NOMO-1 (cell line): ENCODE measurements at regions not wholly inside any gene's neighbourhood (a gene's known extent, or its start where the extent isn't known, plus 50 kb on each side); places are given as distances from the start of the nearest gene placed in this dataset.

Experiments used
- DNase-seq, 2 experiments: peaks; one replicate each; lab custom pipeline; 2025; ENCODE audit not compliant: unreplicated experiment in 2 of 2; lab: John Stamatoyannopoulos, UW

DNA sequence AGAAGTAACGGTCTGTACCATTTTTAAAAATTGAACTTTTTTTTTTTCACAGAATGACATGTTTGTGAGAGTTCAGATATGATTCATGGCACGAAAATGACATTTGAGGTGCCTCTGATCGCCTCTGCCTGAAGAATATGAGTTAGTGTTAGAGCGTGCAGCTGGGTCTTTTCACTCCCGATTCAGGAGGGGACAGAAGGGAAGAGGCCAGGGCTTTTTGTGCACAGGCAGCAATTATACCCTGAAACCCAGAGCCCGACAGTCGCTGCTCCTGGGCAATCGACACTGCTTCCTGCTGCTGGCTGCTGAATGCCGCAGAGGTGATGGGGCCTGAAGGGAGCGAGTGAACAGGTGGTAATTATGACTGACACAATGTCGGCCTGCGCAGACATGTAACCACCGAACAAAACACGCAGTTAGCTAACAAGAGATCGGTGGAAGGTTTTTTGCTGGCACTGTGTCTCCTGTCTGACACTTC is 652.0 kb upstream of the NOX3 start:
- no peak for DNase-seq

DNA sequence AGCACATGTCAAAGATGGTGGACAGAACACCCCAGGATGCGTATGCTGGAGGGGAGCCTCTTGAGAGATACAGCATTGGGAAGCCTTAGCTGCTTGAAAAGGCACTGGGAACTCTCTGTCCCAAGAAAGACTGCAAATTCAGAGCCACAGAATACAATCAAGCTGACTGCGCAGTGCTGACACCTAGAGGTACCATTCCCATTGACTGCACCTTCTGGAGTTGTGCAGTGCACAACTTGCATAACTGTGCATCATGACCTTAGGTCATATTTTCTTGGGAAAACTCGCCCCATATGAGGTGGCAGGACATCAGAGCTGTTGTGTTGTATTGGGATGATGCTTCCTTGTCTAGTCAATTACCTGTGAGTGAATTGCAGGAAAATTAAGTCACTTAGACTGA is 646.5 kb upstream of the NOX3 start:
- DNase-seq: no peak

DNA sequence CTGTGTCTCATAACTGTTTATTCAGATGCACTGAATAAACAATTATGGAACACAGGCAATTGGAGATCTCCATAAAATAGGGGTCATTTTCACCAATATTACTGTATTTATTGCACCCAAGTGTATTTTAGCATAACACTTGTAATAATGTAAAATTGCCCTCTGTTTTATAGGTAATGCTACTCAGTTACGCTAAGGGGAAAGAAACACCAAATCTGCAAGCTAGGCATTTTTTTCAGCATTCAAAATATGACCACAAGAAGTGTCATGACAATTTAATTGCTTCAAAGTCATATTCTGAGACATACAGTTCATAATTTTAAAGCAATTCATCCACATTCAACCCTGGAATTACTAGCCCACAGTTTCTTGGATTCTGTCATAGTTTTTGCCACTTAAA is 643.2 kb upstream of the NOX3 start:
- no peak for DNase-seq

DNA sequence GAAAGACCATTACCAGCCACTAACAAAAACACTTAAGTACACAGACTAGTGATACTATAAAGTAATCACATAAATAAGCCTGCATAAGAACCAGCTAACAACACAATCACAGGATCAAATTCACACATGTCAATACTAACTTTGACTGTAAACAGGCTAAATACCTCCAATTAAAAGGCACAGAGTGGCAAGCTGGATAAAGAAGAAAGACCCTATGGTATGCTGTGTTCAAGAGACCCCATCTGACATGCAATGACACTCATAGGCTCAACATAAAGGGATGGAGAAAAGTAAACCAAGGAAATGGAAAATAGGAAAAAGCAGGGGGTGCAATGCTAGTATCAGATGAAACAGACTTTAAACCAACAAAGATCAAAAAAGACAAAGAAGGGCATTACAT is 631.8 kb upstream of the NOX3 start:
- no peak for DNase-seq

DNA sequence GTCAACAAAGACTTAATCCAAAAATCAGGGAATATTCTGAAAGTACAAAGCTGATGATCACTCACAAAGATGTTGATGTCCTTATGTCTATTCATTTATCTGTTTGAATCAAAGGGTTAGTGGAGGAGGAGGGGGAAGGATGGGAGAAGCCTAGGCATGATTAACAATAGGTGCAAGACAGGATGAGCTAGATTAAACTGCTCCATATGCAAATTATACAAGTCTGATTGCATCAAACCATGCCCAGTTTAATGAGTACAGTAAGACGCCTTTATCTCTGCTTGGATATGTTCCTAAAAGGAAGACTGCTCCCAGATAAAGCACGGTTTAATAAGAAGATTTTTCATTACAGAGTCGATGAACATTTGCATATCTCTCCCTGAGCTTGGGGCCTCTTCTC is 626.4 kb upstream of the NOX3 start:
- DNase-seq: no peak

DNA sequence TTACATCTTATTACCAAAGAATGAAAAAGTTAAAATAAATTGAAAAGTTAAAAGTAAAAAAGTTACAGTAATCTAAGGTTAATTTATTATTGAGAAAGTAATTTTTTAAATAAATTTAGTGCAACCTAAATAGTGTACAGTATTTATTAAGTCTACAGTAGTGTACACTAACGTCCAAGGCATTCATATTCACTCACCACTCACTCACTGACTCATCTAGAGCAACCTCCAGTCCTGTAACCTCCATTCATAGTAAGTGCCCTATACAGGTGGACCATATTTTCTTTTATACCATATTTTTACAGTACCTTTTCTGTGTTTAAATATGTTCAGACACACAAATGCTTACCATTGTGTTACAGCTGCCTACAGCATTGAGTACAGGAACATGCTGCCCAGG is 624.7 kb upstream of the NOX3 start:
- DNase-seq: no peak

DNA sequence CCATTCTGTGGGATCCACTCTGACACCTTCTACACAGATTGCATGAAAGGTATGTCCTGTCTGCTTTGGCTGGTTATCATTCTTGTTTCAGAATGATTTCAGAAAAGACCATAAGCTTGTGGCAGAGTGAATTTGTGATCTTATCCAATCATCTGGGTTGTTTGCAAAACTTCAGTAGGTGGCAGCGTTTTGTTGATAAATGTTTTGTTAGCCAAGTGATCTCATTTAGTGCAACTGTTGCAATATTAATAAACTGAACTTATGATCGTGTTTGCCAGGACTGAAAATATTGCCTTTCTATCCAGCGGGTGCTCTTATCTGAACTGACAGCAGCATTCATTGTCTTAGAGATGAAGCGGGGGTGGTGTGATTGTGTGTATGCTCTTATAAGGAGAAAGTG is 613.2 kb upstream of the NOX3 start:
- DNase-seq: no peak

DNA sequence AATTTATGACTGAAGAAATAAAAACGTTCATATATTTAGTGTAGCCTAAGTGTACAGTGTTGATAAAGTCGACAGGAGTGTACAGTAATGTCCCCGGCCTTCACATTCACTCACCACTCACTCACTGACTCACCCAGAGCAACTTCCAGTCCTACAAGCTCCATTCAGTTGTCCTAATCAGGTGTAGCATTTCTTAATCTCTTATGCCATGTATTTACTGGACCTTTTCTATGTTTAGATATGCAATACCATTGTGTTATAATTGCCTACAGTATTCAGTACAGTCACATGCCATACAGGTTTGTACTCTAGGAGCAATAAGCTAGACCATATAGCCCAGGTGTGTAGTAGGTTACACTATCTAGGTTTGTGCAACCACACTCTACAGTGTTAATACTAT is 610.2 kb upstream of the NOX3 start:
- no peak for DNase-seq

DNA sequence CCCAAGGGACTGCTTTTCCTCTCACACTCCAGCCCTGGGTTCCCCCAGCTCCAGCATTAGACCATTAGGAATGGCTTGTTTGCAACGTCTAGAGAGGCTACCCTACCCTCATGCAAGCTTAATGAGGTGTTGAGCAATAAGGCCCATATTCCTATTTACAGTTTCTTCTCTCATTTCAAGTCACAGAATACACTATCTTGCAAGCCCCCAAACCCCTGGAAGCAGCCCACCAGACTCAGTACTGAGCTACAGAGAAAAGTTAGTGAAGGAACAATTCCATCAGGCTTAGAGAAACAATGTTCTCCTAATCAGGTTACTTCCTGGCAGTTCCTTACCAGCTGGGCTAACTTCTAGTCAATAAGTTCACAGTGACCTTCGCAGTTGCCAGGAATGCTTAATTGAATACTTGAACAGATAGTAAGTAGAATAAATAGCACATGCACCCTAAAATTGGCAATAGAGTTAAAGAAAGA is 606.5 kb upstream of the NOX3 start:
- no peak for DNase-seq

DNA sequence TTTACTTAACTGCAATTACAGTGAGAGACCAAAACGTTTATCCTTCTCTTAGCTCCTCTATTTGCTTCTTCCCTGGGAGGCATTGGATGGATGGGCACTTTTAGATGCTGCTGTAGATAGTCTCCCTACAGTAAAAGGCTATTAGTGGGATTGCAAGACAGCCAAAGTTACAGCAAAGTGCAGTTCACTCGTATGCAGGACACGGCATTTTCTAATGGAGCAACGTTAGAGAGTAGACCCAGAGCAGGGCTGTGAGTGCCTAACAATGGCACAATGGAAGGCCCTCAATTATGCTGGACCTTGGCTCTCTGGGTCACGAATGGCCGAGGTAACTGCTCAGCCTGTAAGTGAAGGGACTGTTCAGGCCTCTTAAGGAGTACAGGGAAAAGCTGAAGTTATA is 605.8 kb upstream of the NOX3 start:
- no peak for DNase-seq

DNA sequence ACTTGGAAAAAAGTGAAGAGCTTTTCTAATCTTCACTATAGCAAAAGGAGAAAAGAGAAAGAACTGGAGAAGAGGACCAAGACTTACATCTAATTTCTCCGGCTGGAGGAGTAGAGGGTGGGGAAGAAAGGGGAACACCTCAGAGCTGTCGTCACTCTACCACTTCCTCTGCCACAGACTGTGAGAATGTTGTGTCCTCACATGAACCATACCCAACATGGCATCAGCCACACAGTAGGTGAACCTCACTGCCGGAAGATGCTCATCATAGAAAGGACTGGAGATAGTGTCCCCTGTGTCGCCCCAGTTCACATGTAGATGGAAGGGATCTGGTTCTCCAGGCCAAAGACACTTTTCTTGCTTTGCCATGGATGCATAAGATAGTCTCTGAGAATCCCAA is 604.4 kb upstream of the NOX3 start:
- DNase-seq: no peak

DNA sequence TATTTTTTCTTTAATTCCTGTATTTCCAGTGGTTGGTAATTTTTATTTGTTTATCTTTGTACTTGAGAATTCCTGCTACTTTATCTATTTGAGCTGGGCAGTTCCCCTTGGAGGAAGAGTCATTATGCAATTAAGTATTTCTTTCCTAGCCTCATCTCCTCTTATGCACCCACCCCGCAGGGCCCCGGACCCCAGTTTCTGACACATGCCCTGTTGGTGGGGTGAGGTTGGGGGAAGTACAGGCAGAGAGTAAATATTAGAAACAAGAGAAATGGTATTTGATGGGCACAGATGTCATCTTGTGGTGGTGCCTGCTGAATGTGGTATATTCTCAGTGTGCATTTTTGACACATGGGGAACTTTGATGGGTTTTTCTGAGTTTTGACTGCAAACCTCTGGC is 602.7 kb upstream of the NOX3 start:
- no peak for DNase-seq

DNA sequence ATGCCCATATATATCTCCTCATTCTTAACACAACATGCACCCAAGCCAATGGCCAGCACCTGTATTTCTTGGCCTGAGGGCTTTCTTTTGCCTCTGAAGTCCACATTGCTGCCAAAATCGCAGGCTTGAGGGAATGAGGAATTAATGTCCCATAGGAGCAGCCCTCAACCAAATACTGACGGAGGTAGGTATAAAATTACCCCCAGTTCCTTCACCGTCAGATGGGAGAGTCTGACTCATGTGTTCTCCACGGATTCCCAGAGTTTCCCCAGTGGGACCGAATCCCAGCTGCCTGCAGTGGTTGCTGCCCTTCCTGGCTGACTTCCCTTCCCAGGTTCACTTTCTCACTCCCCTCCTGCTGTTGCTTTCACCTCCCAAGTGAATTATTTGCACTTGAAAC is 602.2 kb upstream of the NOX3 start:
- no peak for DNase-seq

DNA sequence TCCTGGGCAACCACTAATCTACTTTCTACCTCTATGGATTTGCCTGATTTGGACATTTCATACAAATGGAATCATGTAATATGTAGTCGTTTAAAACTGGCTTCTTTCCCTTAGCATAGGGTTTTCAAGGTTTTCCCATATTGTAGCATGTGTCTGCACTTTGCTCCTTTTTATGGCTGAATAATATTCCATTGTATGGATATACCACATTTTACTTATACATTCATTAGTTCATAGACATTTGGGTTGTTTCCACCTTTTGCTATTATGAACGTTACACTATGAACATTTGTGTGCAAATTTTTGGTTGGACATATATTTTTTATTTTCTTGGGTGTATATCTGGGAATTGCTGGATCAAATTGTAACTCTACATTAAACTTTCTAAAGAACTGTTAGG is 600.4 kb upstream of the NOX3 start:
- DNase-seq: no peak

DNA sequence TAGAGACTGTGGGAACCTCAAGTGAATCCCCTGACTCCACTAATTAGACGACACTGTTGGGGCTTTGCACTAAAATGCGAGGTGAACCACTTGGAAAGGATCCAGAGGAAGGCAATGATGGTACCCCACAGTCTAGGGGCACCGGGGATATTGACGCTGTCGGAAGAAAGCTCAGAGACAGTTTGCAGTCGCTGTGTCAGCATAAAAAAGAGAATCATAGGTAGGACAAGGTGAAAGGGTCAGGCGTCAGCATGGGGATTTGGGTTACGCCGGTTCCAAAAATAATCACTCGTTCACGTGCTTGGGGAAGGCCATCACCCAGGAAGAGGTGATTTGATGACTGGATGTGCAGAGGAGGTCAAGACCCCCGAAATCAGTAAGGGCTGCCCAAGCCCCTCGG is 598.0 kb upstream of the NOX3 start:
- no peak for DNase-seq

DNA sequence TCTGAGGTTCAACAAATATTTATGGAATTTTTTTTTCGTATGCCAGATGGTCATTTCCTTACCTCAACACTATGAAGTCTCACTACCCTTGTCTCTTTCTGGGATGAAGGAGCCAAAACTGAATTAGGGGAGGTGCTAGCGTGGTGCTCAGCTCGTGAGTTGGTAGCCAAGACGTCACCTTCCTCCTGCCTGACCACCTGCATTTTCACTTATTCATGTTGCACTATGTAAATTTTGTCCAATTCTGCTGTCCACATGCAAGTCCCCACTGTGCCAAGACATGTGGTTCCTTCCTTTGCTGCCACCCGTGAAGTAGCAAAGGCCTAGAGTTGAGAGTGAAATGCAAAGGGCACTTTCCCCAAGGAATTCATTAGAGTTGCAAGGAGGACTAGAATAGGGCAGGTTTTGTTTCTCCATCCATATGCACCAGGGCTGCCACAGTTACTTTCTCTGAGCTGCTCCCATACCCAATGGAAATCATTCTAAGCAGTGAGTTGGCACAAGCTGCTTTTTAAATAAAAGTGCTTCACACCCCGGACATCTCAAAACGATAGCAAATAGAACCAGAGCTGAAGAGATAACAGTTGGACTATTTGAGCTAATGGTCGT is 591.3 kb upstream of the NOX3 start:
- no peak for DNase-seq

DNA sequence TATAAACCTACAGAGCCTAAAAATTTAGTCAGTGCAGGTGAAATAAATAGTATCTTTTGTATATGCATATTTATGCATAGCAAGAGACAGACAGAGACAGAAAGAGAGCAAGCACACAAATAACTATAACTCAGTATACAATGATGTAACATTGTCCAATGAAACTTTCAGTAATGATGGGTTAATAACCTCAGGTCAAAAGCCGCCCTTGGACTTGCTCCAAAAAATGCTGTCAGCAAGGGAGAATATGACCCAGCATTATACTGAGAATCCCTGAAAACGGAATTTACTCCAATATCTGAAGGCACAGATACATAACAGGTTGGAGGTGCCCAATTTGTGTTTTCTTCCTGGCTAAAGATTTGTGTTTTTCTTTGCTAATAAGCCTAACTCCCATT is 590.6 kb upstream of the NOX3 start:
- no peak for DNase-seq

DNA sequence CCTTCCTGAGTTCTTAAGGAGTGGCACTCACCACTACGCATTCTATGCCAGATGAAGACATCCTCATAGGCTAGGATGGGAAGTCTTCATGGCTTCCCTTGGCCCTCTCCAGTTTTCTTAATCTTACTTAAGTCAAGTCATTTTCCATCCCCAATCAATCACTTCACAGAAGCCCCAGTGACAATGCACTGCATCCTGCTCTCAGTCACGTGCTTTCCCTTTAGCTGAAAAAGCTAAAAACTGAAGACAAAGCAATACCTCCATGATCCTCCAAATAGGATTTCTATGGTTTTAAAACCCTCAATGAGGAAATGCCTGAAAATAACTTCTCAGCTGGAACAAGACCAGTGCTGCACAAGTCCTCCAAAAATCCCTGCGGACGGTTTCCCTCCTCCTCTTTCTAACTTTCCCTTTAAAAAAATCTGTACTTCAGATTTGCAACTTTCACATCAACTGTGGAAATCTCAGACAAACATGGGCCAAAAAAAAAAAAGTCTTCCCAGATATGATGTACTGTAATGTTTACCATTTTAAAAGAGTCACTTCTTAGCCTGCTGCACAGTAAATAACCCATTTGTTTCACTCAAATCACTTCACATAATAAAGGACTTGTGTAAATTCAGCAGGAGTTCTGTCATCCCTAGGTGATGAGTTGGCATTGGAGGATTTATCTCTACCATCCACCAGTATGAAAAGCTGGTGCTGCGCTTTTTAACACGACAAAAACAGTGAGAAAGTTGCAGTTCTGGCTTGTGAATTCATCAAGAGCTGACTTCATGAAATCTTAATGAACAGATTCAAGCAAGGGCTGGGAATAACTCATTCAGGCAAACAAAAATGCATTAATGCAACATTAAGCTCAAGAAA is 590.0 kb upstream of the NOX3 start:
- DNase-seq: no peak

DNA sequence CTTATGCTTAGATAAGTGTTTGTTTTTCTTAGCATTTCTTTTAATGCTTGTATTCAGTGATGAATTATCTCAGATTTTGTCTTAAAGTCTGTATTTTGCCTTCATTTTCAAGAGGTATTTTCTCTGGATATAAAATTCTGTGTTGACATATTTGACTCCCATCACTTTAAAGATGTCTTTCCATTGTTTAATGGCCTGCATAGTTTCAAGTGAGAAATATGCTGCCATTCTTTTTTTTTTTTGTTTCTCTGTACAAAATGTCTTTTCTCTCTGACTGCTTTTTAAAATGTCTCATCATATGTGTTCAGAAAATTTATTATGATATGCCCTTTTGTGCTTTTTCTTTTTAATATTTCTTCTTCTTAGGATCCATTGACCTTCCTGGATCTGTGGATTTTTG is 578.0 kb upstream of the NOX3 start:
- no peak for DNase-seq

DNA sequence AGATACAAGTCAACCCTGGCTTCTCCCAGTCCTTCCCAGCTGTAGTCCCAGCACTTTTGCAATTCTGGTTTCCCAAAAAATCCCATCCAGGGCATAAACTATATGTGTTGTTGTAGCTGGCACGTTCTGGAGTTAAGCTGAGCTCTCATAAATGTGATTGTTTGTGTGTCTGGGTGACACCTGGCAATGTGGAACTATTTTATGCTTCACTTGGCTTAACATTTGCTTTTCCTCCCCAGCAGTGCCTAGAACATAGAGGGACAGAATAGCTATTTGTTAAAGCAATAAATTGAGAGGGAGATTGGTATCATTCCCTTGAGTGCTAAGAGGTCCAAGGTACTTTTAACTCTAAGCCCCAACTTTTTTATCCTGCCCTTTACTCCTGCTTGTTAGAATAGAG is 575.9 kb upstream of the NOX3 start:
- DNase-seq: no peak

DNA sequence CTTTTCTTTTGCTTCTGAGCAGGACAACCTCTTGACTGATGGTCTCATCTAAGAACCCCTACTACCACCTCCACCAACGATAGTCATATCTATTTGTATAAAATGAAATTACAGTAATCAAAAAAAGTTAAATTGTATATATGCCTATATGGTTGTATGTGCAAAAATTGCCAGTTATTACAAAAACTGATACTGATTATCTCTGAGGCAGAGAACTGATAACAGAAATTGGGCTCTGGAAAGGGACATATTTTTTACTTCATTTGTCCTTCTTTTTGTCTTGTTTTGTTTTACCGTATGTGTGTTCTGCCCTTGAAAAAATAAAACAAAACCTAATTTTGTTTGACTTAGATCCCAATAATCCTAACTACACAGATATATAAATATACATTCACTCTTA is 574.4 kb upstream of the NOX3 start:
- no peak for DNase-seq

DNA sequence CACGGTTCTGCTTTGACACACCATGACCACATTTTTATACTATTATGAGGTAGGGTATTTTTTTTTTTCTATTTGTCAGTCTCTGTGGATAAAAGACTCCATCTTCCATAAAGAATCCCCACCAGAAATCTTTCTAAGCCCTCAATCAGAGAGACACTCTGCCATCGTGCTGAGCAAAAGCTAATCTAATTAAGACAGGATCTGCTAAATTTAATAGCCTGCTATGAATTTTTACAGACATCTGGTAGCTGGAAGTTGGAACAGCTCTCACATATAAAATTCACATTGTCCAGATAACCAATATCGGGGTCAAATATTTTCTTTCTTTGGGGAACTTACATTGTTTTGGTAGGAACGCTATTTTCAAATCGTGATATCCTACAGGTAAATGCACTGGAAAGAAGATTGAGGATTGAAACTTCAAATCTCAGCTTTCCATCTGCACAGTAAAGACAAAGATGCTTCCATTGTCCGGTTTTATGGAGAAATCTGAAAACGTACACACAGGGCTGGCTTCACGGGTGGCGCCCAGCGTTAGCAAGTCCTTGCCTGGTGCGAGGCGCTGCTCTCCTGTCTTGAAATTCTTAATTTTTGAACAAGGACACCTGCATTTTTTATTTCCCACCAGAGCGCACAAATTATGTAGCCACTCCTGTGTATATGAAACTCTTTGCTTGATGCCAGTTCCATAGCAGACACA is 573.8 kb upstream of the NOX3 start:
- DNase-seq: no peak
